NCI-H1694 (cell line): ENCODE measurements at regions not wholly inside any gene's neighbourhood (a gene's known extent, or its start where the extent isn't known, plus 50 kb on each side); places are given as distances from the start of the nearest gene placed in this dataset.
"Not testable (repeated sequence)": the region's sequence is repeated elsewhere in the genome, so short reads cannot be mapped to it uniquely, and the experiment has no call there.

Source experiments
- DNase-seq: peaks from one replicate; lab custom pipeline; 2025; lab: John Stamatoyannopoulos, UW

GRCh38 chr4:120299631-120300030 lies 233.0 kb upstream of the MAD2L1 start:
- DNase-seq: no peak

DNA sequence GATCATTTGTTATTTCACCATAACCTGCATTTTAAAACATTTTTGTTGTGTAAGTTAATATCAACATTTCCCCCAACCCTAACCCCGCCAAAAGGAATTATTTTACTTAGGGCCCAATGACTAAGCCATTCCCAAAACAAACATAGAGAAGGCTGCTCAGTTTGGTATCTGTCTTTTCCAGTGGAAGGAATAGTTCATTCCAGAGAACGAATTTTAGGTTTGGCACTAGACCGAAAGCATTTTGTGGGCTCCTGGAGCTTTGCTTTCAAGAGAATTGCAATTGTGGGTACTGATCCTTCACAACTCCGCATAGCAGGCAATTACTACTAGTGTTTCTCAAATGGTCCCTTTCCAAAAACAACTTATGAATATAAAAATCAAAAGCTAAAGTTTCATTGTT lies 226.7 kb upstream of the MAD2L1 start:
- no peak for DNase-seq

DNA sequence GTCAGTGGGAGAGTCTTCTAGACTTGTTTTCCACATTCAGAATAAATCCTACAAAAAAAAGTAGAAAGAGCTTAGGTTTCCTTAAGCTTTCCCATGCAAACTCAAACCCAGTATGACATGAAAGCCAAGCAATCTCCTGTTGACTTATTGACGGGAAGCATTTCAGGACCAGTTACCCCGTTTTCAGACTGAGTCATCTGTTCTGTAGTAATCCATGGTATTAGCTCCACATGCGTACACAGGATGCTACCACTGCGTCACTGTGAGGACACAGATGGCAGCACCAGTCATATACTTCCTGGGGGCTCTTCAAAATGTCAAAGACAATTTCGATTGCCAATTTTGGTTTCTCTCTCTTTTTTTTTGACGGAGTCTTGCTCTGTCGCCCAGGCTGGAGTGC lies 224.9 kb upstream of the MAD2L1 start:
- DNase-seq: no peak

GRCh38 chr4:120290553-120290952 lies 223.9 kb upstream of the MAD2L1 start:
- DNase-seq: no peak

DNA sequence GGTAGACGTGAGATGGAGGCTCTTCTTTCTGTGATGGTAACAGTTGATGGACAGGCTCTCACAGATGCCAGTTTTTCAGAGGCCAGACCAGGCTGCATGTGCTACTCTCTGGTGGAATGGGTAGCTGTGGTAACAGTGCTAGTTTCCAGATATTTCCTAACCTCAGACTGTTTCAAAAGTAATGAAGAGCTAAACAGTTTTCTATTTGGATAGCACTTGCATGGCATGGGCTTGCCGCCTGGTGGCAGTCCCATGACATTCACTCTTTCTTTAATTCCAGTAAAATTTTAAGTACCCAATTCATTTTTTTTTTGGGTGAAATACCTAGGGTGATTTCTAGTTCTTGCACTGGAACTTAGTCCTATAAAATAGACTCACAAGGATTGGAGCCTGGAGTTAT lies 220.2 kb upstream of the MAD2L1 start:
- DNase-seq: no peak

GRCh38 chr4:120281581-120281980 lies 214.9 kb upstream of the MAD2L1 start:
- no peak for DNase-seq

DNA sequence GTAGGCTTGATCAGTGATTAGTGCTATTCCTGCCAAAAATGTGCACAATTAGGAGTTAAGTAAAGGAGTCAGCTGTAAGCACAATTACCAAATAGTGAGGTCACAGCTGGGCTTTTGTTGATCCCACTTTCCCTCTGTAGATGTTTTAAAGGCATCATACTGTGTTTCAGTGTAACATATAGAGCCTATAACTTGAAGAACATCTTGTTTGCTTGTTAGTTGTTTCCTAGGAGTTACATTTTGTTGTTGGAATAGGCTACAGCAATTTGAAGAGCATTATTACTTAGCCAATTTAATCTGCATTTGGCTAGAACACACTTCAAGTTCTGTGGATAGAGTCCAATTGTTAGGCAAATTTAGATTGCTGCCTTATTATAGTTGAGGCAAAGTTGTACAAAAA lies 210.7 kb upstream of the MAD2L1 start:
- DNase-seq: no peak

- no peak for DNase-seq
Observed at GRCh38 chr4:120266602-120267001, 200.0 kb upstream of the MAD2L1 start.

- DNase-seq: no peak
Observed at GRCh38 chr4:120263618-120264017, 197.0 kb upstream of the MAD2L1 start.

- no peak for DNase-seq
Observed at GRCh38 chr4:120261117-120261516, 194.5 kb upstream of the MAD2L1 start.

DNA sequence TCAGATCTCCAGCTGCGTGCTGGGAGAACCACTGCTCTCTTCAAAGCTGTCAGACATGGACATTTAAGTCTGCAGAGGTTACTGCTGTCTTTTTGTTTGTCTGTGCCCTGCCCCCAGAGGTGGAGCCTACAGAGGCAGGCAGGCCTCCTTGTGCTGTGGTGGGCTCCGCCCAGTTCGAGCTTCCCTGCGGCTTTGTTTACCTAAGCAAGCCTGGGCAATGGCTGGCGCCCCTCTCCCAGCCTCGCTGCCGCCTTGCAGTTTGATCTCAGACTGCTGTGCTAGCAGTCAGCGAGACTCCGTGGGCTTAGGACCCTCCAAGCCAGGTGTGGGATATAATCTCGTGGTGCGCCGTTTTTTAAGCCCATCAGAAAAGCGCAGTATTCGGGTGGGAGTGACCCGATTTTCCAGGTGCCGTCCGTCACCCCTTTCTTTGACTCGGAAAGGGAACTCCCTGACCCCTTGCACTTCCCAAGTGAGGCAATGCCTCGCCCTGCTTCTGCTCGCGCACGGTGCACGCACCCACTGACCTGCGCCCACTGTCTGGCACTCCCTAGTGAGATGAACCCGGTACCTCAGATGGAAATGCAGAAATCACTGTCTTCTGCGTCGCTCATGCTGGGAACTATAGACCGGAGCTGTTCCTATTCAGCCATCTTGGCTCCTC lies 189.6 kb upstream of the MAD2L1 start:
- DNase-seq: not testable (repeated sequence)

DNA sequence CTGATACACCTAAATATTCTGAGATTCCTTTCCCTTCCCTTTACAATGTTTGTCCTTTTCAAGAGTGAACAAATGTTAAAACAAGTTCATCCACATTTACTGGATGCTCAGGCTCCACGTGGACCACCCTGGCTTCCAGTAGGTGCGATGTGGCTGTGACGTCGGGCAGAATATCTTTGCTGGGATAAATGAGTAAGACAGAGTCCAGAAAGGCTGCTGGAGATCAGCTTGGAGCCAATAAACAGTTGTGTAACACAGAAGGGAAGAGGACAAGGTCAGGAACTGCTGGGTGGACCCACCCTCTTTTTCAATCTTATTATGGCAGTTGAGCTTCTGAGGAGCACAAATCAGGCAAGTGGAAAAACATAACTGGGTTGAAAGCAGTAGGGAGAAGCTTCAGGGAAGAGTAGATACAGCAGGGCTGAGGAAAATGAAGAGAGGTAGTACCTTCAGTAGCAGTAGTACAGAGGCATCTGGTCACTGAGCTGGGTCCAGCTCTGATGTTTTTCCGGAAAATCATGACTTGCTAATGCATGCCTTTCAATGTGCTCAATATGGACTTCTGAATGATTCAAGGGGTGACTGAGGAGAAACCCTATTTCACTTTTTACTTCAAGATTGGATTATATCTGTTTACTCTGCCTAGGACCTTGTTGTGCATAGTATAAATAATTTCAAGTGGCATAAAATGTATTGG lies 171.8 kb upstream of the MAD2L1 start:
- no peak for DNase-seq

DNA sequence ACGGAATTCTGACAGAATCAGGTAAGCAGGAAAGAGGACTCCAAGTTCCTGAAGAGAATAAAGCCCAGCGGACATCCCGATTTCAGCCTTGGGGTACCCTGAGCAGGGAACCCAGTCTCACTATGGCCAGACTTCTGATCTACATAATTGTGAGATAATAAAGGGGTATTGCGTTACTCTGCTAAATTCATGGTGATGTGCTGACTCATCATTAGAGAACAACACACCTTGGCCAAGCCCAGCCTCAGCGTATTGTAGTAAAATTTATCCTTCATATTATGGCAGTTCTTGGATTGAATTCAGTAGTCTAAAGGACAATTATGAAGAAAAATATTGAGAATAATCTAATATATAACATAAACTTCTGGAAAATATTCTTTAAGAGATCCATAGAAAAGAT lies 170.2 kb upstream of the MAD2L1 start:
- DNase-seq: no peak

DNA sequence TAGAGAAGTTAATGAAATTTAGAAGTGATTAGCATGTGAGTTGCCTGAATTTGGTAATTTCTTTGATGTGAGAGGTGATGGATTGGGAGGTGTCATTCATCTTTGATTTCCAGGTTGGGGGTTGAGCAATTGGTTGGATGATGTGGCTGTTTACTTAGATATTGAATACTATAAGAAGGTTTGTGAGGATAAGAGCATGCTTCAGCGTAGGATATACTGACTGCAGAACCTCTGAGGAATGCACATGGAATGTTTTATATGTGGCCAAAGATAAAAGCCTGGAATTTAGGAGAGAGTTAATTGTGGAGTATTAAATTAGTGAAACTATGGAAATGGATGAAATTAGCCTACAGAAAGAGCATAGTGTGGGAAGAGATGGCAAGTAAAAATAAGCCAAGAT lies 165.4 kb upstream of the MAD2L1 start:
- DNase-seq: no peak

- DNase-seq: no peak
Observed at GRCh38 chr4:120228086-120228485, 161.4 kb upstream of the MAD2L1 start.

DNA sequence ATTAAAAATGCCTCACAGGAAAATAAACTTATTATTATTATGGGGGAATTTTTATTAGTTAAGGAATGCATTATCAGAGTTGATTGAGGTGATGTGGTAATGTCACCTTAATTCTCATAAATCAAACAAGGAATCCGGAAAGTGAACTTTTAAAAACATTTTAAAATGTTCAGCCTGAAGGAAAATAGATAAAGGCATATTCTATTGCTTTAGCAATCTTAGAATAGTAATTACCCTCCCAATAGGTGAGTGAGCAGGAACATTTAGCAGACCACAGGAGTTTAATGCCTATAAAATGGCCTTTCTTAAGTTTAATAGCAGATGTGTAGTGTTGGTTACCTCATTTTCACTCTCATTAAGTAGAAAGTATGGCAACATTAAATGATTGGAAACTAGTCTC lies 160.9 kb upstream of the MAD2L1 start:
- DNase-seq: no peak

DNA sequence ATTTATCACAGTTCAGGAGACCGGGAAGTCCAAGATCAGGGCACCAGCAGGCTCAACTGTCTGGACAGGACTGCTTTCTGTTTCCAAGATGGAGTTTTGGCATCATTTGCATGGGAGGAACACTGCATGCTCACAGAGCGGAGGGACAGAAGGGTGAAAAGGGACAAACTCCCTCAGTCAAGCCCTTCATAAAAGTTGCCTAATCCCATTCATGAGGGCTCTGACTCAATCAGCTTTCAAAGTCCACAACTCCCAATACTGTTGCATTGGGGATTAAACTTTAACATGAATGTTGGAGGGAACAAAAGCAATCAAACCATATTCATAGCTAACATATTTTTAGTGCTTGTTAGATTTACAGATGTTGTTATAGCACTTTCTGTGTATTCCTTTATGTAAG lies 158.9 kb upstream of the MAD2L1 start:
- DNase-seq: no peak

DNA sequence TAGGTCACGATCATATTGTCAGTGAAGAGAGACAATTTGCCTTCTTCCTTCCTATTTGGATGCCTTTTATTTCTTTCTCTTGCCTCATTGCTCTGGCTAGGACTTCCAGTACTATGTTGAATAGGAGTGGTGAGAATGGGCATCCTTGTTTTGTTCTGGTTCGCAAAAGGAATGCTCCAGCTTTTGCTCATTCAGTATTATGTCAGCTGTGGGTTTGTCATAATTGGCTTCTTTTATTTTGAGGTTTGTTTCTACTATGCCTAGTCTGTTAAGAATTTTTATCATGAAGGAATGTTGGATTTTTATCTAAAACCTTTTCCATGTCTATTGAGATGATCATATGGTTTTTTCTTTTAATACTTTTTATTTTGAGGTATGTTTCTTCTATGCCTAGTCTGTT lies 152.3 kb upstream of the MAD2L1 start:
- no peak for DNase-seq

DNA sequence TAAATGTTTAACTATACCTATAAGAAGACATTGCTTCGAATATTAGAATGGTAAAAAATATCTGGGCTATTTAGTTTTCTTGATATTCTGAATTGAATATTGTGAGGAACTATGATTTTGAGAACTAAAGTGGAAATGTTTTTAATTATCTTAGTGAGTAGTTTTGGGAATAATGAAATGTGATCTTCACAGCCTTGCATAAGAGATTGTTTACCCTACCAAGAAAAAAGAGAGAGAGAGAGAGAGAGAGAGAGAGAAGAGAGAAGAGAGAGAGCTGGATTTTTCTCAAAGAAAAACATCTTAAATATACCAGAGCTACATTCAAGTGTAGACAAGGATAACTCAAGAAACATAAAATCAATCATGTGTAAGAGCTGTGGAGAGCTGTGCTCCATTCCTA lies 148.7 kb upstream of the MAD2L1 start:
- DNase-seq: no peak

DNA sequence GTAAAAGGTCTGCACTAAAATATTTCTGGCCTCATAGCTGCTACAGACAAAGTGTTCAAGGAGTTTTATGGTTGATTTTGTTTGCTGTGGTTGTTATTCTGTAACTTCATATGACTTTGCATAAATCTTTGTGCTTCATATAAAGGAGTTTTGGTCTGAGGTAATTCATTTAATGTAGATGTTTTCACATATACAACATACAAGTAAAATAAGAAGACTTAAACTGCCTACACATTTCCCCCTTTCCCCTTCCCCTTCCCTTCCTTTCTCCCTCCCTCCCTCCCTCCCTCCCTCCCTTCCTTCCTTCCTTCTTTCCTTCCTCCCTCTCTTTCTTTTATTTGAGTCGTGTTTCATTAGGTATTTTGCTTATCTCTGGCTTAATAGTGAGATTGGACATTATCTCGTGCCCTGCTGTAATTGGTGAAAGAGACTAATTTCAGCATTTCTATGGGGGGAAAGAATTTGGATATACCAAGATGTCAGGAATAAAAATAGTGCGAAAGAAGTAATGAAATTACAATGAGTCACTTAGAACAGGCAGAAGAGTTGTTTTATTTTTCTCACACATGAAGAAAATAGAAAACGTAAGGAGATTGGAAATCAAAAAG lies 144.9 kb upstream of the MAD2L1 start:
- no peak for DNase-seq

DNA sequence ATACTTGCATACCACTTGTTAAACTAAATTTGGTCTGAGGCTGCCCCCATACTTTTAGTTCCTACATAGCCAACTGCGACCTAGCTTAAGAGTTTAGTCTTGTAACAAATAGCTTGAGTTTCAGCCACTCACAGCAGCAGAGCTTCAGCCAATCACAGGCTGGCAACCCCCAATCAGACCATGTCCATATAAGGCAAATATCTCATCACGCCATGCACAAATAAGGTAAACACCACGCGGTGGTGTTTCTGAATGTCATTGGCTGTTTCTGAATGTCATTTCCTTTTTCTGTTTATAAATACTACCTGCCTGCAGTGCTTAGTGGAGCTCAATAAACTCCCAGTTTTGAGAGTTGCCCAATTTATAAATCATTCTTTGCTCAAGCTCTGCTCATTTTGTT lies 143.1 kb upstream of the MAD2L1 start:
- no peak for DNase-seq

DNA sequence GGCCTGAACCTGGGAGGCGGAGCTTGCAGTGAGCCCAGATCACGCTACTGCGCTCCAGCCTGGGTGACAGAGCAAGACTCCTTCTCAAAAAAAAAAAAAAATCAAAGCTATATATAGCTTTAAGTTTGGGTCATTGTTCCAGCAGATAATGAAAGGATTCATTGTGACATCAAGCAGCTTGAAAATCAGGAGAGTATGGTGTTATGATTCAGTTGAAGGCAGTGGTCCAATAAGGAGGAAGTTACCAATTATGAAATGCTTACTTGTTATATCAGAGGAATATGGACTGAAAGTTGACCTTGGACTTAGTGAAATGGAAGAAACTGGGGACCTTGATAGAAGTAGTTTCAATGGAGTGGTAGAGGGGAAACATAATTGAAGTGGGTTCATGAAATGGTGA lies 140.4 kb upstream of the MAD2L1 start:
- no peak for DNase-seq

DNA sequence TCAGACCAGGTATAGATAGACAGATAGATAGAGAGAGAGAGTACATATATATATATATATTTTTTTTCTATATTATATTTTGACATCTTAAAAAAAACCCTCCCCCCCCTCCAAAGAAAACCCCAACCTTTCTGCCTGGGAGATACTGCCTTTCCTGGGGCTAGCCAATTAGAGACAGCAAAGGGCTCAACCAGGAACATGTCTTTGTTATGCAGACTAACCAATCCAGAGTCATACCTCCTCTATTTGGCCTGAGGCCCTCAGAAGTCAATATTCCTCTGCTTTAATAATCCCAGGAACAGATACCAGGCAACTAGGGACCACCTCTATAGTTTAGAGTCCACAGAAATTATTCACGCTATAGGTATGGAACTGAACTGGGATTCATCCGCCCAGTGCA lies 135.6 kb upstream of the MAD2L1 start:
- no peak for DNase-seq
